Upper lobe of left lung (tissue), 6 donors: ENCODE measurements at regions not wholly inside any gene's neighbourhood (a gene's known extent, or its start where the extent isn't known, plus 50 kb on each side); places are given as distances from the start of the nearest gene placed in this dataset.

Experiments
- ATAC-seq, 2 donors: fragments of 200-7000 bp; cut with Tn5 transposase; one replicate each; pipeline ENCODE4 v1.9.1; 2022; ENCODE audit warnings: mild to moderate bottlenecking in 2 of 2, moderate library complexity in 2 of 2; ENCODE audit not compliant: low FRiP score in 2 of 2
- DNase-seq, 2 donors: peaks; one replicate each; pipeline ENCODE4 v3.0.0-alpha.2; 2019 to 2020
- H3K27ac ChIP-seq, 4 donors: fragments of 200-600 bp; sonication (generic); one replicate each; pipeline ENCODE4 v1.5.1; 2016 to 2019
- H3K27me3 ChIP-seq, 4 donors: fragments of 200-600 bp; sonication (generic); one replicate each; pipeline ENCODE4 v1.5.1; 2017 to 2019
- H3K36me3 ChIP-seq, 4 donors: fragments of 200-600 bp; sonication (generic); one replicate each; pipeline ENCODE4 v1.5.1; 2016 to 2019
- H3K4me1 ChIP-seq, 4 donors: fragments of 200-600 bp; sonication (generic); one replicate each; pipeline ENCODE4 v1.5.1; 2018 to 2019
- H3K4me3 ChIP-seq, 4 donors: fragments of 200-600 bp; sonication (generic); one replicate each; pipeline ENCODE4 v1.5.1; 2017 to 2019; ENCODE audit warnings: mild to moderate bottlenecking in 2 of 4, moderate library complexity in 1 of 4
- H3K9me3 ChIP-seq, 4 donors: fragments of 200-600 bp; sonication (generic); one replicate each; pipeline ENCODE4 v1.5.1; 2018 to 2019
- CTCF ChIP-seq, 6 experiments: fragments of 450-650 bp in 4 of 6; fragments of 200-600 bp in 2 of 6; sonication (generic) in 2 of 6; IDR thresholded peaks; one replicate each; pipeline ENCODE4 v1.5.1; 2016 to 2019; ENCODE audit warnings: antibody characterized with exemption in 6 of 6
- EP300 ChIP-seq, 4 donors: sonication (generic); formaldehyde crosslinking; IDR thresholded peaks; one replicate each; pipeline ENCODE4 v1.5.1; 2017; ENCODE audit warnings: antibody characterized with exemption in 4 of 4, control low read depth in 2 of 4
- POLR2A ChIP-seq, 4 donors: fragments of 450-650 bp; IDR thresholded peaks; one replicate each; pipeline ENCODE4 v1.5.1; 2016 to 2017; ENCODE audit warnings: antibody characterized with exemption in 4 of 4, mild to moderate bottlenecking in 2 of 4
- POLR2AphosphoS5 ChIP-seq, 2 donors: sonication (generic); formaldehyde crosslinking; IDR thresholded peaks; one replicate each; pipeline ENCODE4 v1.5.1; 2017; ENCODE audit warnings: antibody characterized with exemption in 2 of 2
- WGBS, 2 donors: methylation state at CpG; one replicate each; pipeline ENCODE4 v1.1.5; 2017 to 2018; 5-methylcytosine and 5-hydroxymethylcytosine counted together
- donor health status: DM: no; HTN: no; CAD: no; lungs with moderate emphysema.
- donor health status: DM: no; HTN: yes; CAD: no; lungs with severe emphysema.

GRCh38 chr1:38463074-38463473 lies 396.5 kb downstream of the RRAGC start:
- no peak for ATAC-seq
- no peaks in the 10 kb centered on the region for H3K27me3 ChIP-seq
- no peaks in the 10 kb centered on the region for H3K36me3 ChIP-seq
- H3K9me3 ChIP-seq: no peaks in the 10 kb centered on the region
- no peak for DNase-seq
- no peak overlapping the region for H3K4me3 ChIP-seq
- H3K27ac ChIP-seq: no peak overlapping the region
- H3K4me1 ChIP-seq: no peaks in the 10 kb centered on the region
- no peak for TF ChIP-seq EP300 (IDR thresholded peaks at IDR 0.05)
- TF ChIP-seq POLR2AphosphoS5 (IDR thresholded peaks at IDR 0.05): no peak
- TF ChIP-seq POLR2A (IDR thresholded peaks at IDR 0.05): no peak
- no peak for TF ChIP-seq CTCF (IDR thresholded peaks at IDR 0.05)

GRCh38 chr1:38456531-38456876 lies 403.1 kb downstream of the RRAGC start:
- Histone ChIP-seq H3K4me1 (peaks cover 0 to 5% (median 0%) of the 10 kb centered on the region in 4 donors), H3K9me3 (no peaks in the 10 kb centered on the region), H3K27ac (no peak overlapping the region), H3K4me3 (no peak overlapping the region), H3K27me3 (no peaks in the 10 kb centered on the region), H3K36me3 (no peaks in the 10 kb centered on the region)
- TF ChIP-seq POLR2A (IDR thresholded peaks at IDR 0.05): no peak
- no peak for TF ChIP-seq POLR2AphosphoS5 (IDR thresholded peaks at IDR 0.05)
- TF ChIP-seq EP300 (IDR thresholded peaks at IDR 0.05): no peak
- TF ChIP-seq CTCF (IDR thresholded peaks at IDR 0.05): no peak
- 93 to 100% methylated on average over 2 of the region's 2 CpGs for WGBS, 2 donors
- ATAC-seq (no peak), DNase-seq (no peak)

- Histone ChIP-seq H3K27ac (no peak overlapping the region), H3K9me3 (no peaks in the 10 kb centered on the region), H3K4me3 (no peak overlapping the region), H3K27me3 (no peaks in the 10 kb centered on the region), H3K36me3 (no peaks in the 10 kb centered on the region), H3K4me1 (peaks cover 0 to 5% (median 0%) of the 10 kb centered on the region in 4 donors)
- DNase-seq (peak in 1 of 2 donors; percentile 20), ATAC-seq (no peak)
- WGBS, 2 donors: 63 to 65% methylated on average over 12 to 16 of the region's 16 CpGs
- TF ChIP-seq EP300 (IDR thresholded peaks at IDR 0.05) (no peak), POLR2A (IDR thresholded peaks at IDR 0.05) (no peak), CTCF (IDR thresholded peaks at IDR 0.05) (no peak), POLR2AphosphoS5 (IDR thresholded peaks at IDR 0.05) (no peak)
Observed at GRCh38 chr1:38455829-38456530, 403.6 kb downstream of the RRAGC start.

- H3K36me3 ChIP-seq: no peaks in the 10 kb centered on the region
- ATAC-seq (no peak), DNase-seq (no peak)
- WGBS, 2 donors: 79 to 83% methylated on average over 9 of the region's 9 CpGs
- H3K4me1 ChIP-seq: peaks cover 0 to 5% (median 0%) of the 10 kb centered on the region in 4 donors
- TF ChIP-seq POLR2A (IDR thresholded peaks at IDR 0.05) (no peak), POLR2AphosphoS5 (IDR thresholded peaks at IDR 0.05) (no peak), CTCF (IDR thresholded peaks at IDR 0.05) (no peak)
- no peaks in the 10 kb centered on the region for H3K27me3 ChIP-seq
- no peak overlapping the region for H3K4me3 ChIP-seq
- H3K27ac ChIP-seq: no peak overlapping the region
- no peaks in the 10 kb centered on the region for H3K9me3 ChIP-seq
Observed at GRCh38 chr1:38454749-38455441, 404.7 kb downstream of the RRAGC start.

GRCh38 chr1:38454236-38454635 lies 405.3 kb downstream of the RRAGC start:
- no peak for DNase-seq
- H3K36me3 ChIP-seq: no peaks in the 10 kb centered on the region
- no peak for ATAC-seq
- no peak for TF ChIP-seq CTCF (IDR thresholded peaks at IDR 0.05)
- no peak for TF ChIP-seq POLR2AphosphoS5 (IDR thresholded peaks at IDR 0.05)
- no peak for TF ChIP-seq POLR2A (IDR thresholded peaks at IDR 0.05)
- TF ChIP-seq EP300 (IDR thresholded peaks at IDR 0.05): no peak
- peaks cover 0 to 5% (median 0%) of the 10 kb centered on the region in 4 donors for H3K4me1 ChIP-seq
- H3K27me3 ChIP-seq: no peaks in the 10 kb centered on the region
- no peaks in the 10 kb centered on the region for H3K9me3 ChIP-seq
- no peak overlapping the region for H3K4me3 ChIP-seq
- no peak overlapping the region for H3K27ac ChIP-seq
- whole genome bisulfite sequencing, 2 donors: 85 to 86% methylated on average over 5 of the region's 5 CpGs
